ENCODE measurements at regions not wholly inside any gene's neighbourhood (a gene's known extent, or its start where the extent isn't known, plus 50 kb on each side); places are given as distances from the start of the nearest gene placed in this dataset.

- Histone ChIP-seq H3K36me3 (ENCODE audit: control insufficient read depth, insufficient read depth, low read length) (no peaks in the 10 kb centered on the region), H3K4me3 (ENCODE audit: low read depth, low read length) (no peak overlapping the region), H3K27me3 (ENCODE audit: control insufficient read depth, insufficient read depth, low read length) (no peaks in the 10 kb centered on the region)
- TF ChIP-seq, protein P1, sequence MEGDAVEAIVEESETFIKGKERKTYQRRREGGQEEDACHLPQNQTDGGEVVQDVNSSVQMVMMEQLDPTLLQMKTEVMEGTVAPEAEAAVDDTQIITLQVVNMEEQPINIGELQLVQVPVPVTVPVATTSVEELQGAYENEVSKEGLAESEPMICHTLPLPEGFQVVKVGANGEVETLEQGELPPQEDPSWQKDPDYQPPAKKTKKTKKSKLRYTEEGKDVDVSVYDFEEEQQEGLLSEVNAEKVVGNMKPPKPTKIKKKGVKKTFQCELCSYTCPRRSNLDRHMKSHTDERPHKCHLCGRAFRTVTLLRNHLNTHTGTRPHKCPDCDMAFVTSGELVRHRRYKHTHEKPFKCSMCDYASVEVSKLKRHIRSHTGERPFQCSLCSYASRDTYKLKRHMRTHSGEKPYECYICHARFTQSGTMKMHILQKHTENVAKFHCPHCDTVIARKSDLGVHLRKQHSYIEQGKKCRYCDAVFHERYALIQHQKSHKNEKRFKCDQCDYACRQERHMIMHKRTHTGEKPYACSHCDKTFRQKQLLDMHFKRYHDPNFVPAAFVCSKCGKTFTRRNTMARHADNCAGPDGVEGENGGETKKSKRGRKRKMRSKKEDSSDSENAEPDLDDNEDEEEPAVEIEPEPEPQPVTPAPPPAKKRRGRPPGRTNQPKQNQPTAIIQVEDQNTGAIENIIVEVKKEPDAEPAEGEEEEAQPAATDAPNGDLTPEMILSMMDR (IDR thresholded peaks at IDR 0.05; ENCODE audit: insufficient read depth, low read length, poor library complexity, severe bottlenecking): no peak
- no peak for DNase-seq (ENCODE audit: low read depth)
Measured at GRCh38 chr4:27620886-27621285, 760.2 kb downstream of the STIM2 start.

DNA sequence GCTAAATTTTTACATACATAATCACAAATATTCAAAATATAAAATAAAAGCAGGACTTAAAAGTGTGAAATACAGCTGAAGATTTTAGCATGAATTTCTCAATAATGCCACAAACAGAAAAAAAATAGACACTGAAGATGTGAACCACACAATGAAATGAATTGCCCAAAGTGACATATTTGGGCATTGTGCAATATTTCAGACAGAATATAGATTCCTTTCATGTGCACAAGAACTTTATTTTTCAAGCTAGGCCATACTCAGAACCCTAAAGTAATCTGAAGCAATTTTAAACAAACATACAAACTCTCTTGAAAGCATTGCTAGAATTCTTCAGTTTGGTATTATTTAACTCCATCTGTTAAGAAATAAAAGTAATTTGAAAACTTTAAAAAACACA is 764.1 kb downstream of the STIM2 start:
- Histone ChIP-seq H3K27me3 (ENCODE audit: control insufficient read depth, insufficient read depth, low read length) (no peaks in the 10 kb centered on the region), H3K36me3 (ENCODE audit: control insufficient read depth, insufficient read depth, low read length) (no peaks in the 10 kb centered on the region), H3K4me3 (ENCODE audit: low read depth, low read length) (no peak overlapping the region)
- no peak for DNase-seq (ENCODE audit: low read depth)
- TF ChIP-seq, protein P1 (IDR thresholded peaks at IDR 0.05; ENCODE audit: insufficient read depth, low read length, poor library complexity, severe bottlenecking): no peak

DNA sequence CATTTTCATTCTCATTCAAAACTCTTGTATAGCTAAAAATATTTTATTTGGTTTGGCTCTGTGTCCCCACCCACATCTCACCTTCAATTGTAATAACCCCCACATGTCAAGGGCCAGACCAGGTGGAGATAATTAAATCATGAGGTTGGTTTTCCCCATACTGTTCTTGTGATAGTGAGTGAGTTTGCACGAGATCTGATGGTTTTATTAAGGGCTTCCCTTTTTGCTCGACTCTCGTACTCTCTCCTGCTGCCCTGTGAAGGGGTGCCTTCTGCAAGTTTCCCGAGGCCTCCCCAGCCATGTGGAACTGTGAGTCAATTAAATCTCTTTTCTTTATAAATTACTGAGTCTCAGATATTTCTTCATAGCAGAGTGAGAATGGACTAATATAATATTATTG is 768.0 kb downstream of the STIM2 start:
- TF ChIP-seq, protein P1 (IDR thresholded peaks at IDR 0.05; ENCODE audit: insufficient read depth, low read length, poor library complexity, severe bottlenecking): no peak
- Histone ChIP-seq H3K4me3 (ENCODE audit: low read depth, low read length) (no peak overlapping the region), H3K36me3 (ENCODE audit: control insufficient read depth, insufficient read depth, low read length) (no peaks in the 10 kb centered on the region), H3K27me3 (ENCODE audit: control insufficient read depth, insufficient read depth, low read length) (no peaks in the 10 kb centered on the region)
- DNase-seq (ENCODE audit: low read depth): no peak

DNA sequence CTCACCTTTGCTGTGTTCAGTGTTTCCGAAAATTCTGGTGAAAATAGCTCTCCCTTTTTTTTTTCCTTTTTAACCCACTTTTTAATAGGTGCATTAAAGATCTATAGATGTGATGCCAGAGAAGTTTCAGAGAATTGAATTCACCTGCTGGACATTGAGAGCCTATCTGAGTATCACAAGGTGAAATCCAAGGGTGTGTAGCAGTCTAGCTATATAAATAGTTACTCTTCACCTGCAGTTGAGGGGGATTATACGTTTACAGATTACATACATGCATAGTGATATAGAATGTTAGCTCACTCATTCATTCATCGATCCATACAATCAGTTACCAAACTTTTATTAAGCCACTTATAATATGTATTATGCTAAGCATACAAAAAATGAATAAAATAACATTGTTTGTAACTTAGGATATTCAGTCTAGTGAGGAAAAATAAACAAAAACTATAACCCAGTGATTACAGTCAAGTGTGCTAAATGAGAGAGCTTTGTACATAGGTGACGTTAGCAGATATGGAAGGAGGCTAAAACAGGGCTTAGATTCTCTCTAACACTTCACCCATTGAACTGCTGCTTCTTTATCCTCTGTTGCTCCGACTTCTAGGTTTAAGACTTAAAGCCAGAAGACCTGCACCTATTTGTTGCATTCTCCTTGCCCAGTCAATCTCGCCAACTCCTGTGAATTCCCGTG is 769.0 kb downstream of the STIM2 start:
- Histone ChIP-seq H3K4me3 (ENCODE audit: low read depth, low read length) (no peak overlapping the region), H3K27me3 (ENCODE audit: control insufficient read depth, insufficient read depth, low read length) (no peaks in the 10 kb centered on the region), H3K36me3 (ENCODE audit: control insufficient read depth, insufficient read depth, low read length) (no peaks in the 10 kb centered on the region)
- no peak for DNase-seq (ENCODE audit: low read depth)
- TF ChIP-seq, protein P1 (IDR thresholded peaks at IDR 0.05; ENCODE audit: insufficient read depth, low read length, poor library complexity, severe bottlenecking): no peak

DNA sequence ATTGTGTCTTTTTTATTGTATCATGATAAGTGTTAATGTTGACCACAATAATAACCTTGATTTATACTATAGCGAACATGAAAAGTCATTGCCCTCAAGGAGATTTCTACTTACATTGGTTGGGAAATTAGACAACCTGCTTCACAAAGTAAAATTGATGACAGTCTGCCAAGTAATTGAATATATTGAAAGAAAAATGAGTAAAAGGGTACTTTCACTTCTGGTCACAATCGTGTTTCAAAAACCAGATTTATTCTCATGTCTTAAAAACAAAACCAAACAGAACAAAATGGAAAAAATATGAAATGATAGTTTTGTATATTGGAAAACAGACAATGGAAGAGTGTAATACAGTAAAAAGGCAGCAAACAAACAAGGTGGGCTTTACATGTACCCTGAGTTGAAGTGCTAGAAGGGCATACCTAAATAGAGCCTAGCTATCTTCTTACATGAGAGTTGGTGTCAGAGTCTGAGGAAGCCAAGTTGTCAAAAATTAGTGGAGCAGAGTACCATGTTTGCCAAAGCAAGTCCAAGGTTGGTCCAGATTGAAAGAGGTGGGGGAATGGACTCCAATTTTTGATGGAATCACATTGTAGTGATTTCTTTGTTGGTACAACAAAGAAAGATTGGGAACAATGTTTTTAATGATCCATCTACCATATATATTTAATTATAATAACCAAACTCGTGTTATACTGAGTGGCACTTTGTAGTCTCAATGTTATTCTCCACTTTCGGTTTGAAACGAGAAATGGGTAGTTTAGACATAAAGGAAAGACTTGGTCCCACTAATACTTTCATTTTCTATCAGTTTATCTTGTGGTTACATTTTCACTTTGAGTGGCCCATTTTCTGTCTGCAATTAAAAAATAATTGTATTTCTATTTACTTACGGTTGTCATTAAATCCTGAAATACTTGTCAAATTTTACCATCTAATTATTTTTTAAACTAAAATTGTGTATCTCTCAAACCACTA is 775.6 kb downstream of the STIM2 start:
- no peaks in the 10 kb centered on the region for H3K36me3 ChIP-seq (ENCODE audit: control insufficient read depth, insufficient read depth, low read length)
- no peak overlapping the region for H3K4me3 ChIP-seq (ENCODE audit: low read depth, low read length)
- DNase-seq (ENCODE audit: low read depth): no peak
- TF ChIP-seq, protein P1 (IDR thresholded peaks at IDR 0.05; ENCODE audit: insufficient read depth, low read length, poor library complexity, severe bottlenecking): no peak
- no peaks in the 10 kb centered on the region for H3K27me3 ChIP-seq (ENCODE audit: control insufficient read depth, insufficient read depth, low read length)
